Right lobe of liver (tissue), 4 donors: ENCODE measurements at regions not wholly inside any gene's neighbourhood (a gene's known extent, or its start where the extent isn't known, plus 50 kb on each side); places are given as distances from the start of the nearest gene placed in this dataset.

Experiments
- CTCF ChIP-seq, 4 donors: fragments of 200-600 bp in 3 of 4; fragments of 450-650 bp in 1 of 4; IDR thresholded peaks; one replicate each; pipeline versions ENCODE4 v1.5.1 to v1.8.0; 2016 to 2022; ENCODE audit warnings: antibody characterized with exemption in 4 of 4, mild to moderate bottlenecking in 2 of 4
- POLR2A ChIP-seq: fragments of 450-650 bp; IDR thresholded peaks from one replicate; pipeline ENCODE4 v1.6.1; 2017; ENCODE audit warnings: antibody characterized with exemption, mild to moderate bottlenecking
- donor health status: DM: no; HTN: no; CAD: no.
- donor health status: DM: no; HTN: no; CAD: no.
- donor health status: DM: no; HTN: yes; CAD: no.

GRCh38 chr7:15856311-15856710 lies 169.8 kb upstream of the MEOX2 start:
- TF ChIP-seq CTCF (IDR thresholded peaks at IDR 0.05) (no peak), POLR2A (no peak)
